Epidermal melanocyte (primary cell): ENCODE measurements at regions not wholly inside any gene's neighbourhood (a gene's known extent, or its start where the extent isn't known, plus 50 kb on each side); places are given as distances from the start of the nearest gene placed in this dataset.
A peak's percentile ranks its signal among the peaks of the same experiment; 100 is the strongest.

Source experiments
- DNase-seq: peaks from one replicate; pipeline ENCODE4 v3.0.0; 2011; ENCODE audit warnings: low spot score; ENCODE audit not compliant: insufficient read length

- no peak for DNase-seq
These were observed 475.1 kb downstream of the TNS1 start for GRCh38 chr2:217527590-217528202.

GRCh38 chr2:217525076-217525475 lies 477.7 kb downstream of the TNS1 start:
- DNase-seq, result no peak

GRCh38 chr2:217523286-217523685 lies 479.5 kb downstream of the TNS1 start:
- no peak for DNase-seq

GRCh38 chr2:217521820-217522219 lies 481.0 kb downstream of the TNS1 start:
- DNase-seq, result no peak

GRCh38 chr2:217520356-217521010 lies 482.3 kb downstream of the TNS1 start:
- DNase-seq, result no peak

GRCh38 chr2:217517402-217517801 lies 485.4 kb downstream of the TNS1 start:
- no peak for DNase-seq

- DNase-seq, result no peak
These were observed 487.0 kb downstream of the TNS1 start for GRCh38 chr2:217515615-217516309.

GRCh38 chr2:217513258-217513657 lies 489.5 kb downstream of the TNS1 start:
- no peak for DNase-seq

- DNase-seq, result no peak
These were observed 490.1 kb downstream of the TNS1 start for GRCh38 chr2:217512728-217513127.

GRCh38 chr2:217512259-217512658 lies 490.5 kb downstream of the TNS1 start:
- DNase-seq, result no peak

GRCh38 chr2:217511850-217512249 lies 490.9 kb downstream of the TNS1 start:
- no peak for DNase-seq

- peak; percentile 75 for DNase-seq
These were observed 492.0 kb downstream of the TNS1 start for GRCh38 chr2:217510771-217511291.

GRCh38 chr2:217505303-217505702 lies 497.5 kb downstream of the TNS1 start:
- DNase-seq, result no peak

GRCh38 chr2:217501887-217502286 lies 500.9 kb downstream of the TNS1 start:
- DNase-seq, result no peak

GRCh38 chr2:217497843-217498377 lies 504.9 kb downstream of the TNS1 start:
- DNase-seq, result no peak

- no peak for DNase-seq
These were observed 508.2 kb downstream of the TNS1 start for GRCh38 chr2:217494557-217494956.

- no peak for DNase-seq
These were observed 511.5 kb downstream of the TNS1 start for GRCh38 chr2:217491271-217491670.

- DNase-seq, result no peak
These were observed 513.4 kb downstream of the TNS1 start for GRCh38 chr2:217489145-217489960.

GRCh38 chr2:217484046-217484445 lies 518.7 kb downstream of the TNS1 start:
- no peak for DNase-seq

GRCh38 chr2:217482056-217482710 lies 520.6 kb downstream of the TNS1 start:
- no peak for DNase-seq

GRCh38 chr2:217481577-217481976 lies 521.2 kb downstream of the TNS1 start:
- DNase-seq, result no peak
